ENCODE measurements at regions not wholly inside any gene's neighbourhood (a gene's known extent, or its start where the extent isn't known, plus 50 kb on each side); places are given as distances from the start of the nearest gene placed in this dataset.
"Not testable (repeated sequence)": the region's sequence is repeated elsewhere in the genome, so short reads cannot be mapped to it uniquely, and the experiment has no call there.

DNA sequence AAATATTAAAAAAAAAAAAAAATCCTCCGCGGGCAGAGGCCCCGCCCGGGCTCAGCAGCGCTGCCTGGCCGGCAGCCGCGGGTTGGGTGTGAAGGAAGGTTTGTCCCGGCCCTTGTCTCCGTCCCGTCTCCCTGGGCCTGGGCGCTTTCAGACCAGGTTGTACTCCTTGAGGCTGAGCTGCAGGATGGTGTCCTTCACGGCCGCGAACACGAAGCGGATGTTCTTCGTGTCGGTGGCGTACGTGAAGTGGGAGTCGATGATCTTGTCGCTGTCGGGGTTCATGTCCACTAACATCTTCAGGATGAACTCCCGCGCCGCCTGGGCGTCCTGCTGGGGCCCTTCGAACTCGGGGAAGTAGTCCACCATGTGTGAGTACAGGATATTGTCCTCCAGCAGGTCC, 123.7 kb upstream of the KCTD7 start:
- Histone ChIP-seq H3K4me1 (ENCODE audit: control insufficient read depth, extremely low read depth, insufficient read depth, low read length) (no peaks in the 10 kb centered on the region), H3K27ac (ENCODE audit: control insufficient read depth, insufficient read depth, low read length) (no peak overlapping the region), H3K9me1 (ENCODE audit: control insufficient read depth, extremely low read depth, insufficient read depth, low read length) (no peaks in the 10 kb centered on the region), H4K20me1 (ENCODE audit: control insufficient read depth, extremely low read depth, insufficient read depth, low read length) (no peaks in the 10 kb centered on the region), H3K79me2 (ENCODE audit: control insufficient read depth, insufficient read depth, low read length) (no peaks in the 10 kb centered on the region), H2AFZ (ENCODE audit: control insufficient read depth, low read length) (no peak overlapping the region), H3K4me2 (ENCODE audit: control insufficient read depth, extremely low read depth, insufficient read depth, low read depth, low read length) (no peak overlapping the region), H3K9ac (ENCODE audit: control insufficient read depth, extremely low read depth, insufficient read depth, low read length) (no peak overlapping the region), H3K36me3 (ENCODE audit: control insufficient read depth in 2 of 2, extremely low read depth in 1 of 2, insufficient read depth in 2 of 2, low read length in 2 of 2) (no peaks in the 10 kb centered on the region), H3K27me3 (ENCODE audit: control insufficient read depth, extremely low read depth, insufficient read depth, low read length) (peaks cover 17% of the 10 kb centered on the region), H3K4me3 (ENCODE audit: control insufficient read depth in 2 of 3, extremely low read depth in 1 of 3, insufficient read depth in 2 of 3, low read depth in 1 of 3, low read length in 3 of 3) (no peak overlapping the region), H3K9me3 (ENCODE audit: control insufficient read depth, low read depth, low read length) (no peaks in the 10 kb centered on the region)
- TF ChIP-seq EZH2 (IDR thresholded peaks at IDR 0.05; ENCODE audit: low read length): no peak
- TF ChIP-seq, protein P1, sequence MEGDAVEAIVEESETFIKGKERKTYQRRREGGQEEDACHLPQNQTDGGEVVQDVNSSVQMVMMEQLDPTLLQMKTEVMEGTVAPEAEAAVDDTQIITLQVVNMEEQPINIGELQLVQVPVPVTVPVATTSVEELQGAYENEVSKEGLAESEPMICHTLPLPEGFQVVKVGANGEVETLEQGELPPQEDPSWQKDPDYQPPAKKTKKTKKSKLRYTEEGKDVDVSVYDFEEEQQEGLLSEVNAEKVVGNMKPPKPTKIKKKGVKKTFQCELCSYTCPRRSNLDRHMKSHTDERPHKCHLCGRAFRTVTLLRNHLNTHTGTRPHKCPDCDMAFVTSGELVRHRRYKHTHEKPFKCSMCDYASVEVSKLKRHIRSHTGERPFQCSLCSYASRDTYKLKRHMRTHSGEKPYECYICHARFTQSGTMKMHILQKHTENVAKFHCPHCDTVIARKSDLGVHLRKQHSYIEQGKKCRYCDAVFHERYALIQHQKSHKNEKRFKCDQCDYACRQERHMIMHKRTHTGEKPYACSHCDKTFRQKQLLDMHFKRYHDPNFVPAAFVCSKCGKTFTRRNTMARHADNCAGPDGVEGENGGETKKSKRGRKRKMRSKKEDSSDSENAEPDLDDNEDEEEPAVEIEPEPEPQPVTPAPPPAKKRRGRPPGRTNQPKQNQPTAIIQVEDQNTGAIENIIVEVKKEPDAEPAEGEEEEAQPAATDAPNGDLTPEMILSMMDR (optimal IDR thresholded peaks at IDR 0.05 in 1 of 3, IDR thresholded peaks at IDR 0.05 in 1 of 3, conservative IDR thresholded peaks at IDR 0.05 in 1 of 3; ENCODE audit: extremely low read depth in 1 of 3, insufficient read depth in 2 of 3, low read length in 3 of 3): no peak
- dilution Hi-C loops (cut with MboI; ENCODE audit: extremely low pct_ligation_motif_present, low sequenced_read_pairs): no loop called here
- FAIRE-seq (no peak), DNase-seq (ENCODE audit: low read depth, low spot score) (no peak)

- no peaks in the 10 kb centered on the region for H3K36me3 ChIP-seq (ENCODE audit: control insufficient read depth in 2 of 2, extremely low read depth in 1 of 2, insufficient read depth in 2 of 2, low read length in 2 of 2)
- H3K79me2 ChIP-seq (ENCODE audit: control insufficient read depth, insufficient read depth, low read length): no peaks in the 10 kb centered on the region
- H3K4me1 ChIP-seq (ENCODE audit: control insufficient read depth, extremely low read depth, insufficient read depth, low read length): no peaks in the 10 kb centered on the region
- DNase-seq (ENCODE audit: low read depth, low spot score) (no peak), FAIRE-seq (no peak)
- H2AFZ ChIP-seq (ENCODE audit: control insufficient read depth, low read length): no peak overlapping the region
- no peaks in the 10 kb centered on the region for H4K20me1 ChIP-seq (ENCODE audit: control insufficient read depth, extremely low read depth, insufficient read depth, low read length)
- TF ChIP-seq EZH2 (IDR thresholded peaks at IDR 0.05; ENCODE audit: low read length): peak; percentile 32
- TF ChIP-seq, protein P1 (optimal IDR thresholded peaks at IDR 0.05 in 1 of 3, IDR thresholded peaks at IDR 0.05 in 1 of 3, conservative IDR thresholded peaks at IDR 0.05 in 1 of 3; ENCODE audit: extremely low read depth in 1 of 3, insufficient read depth in 2 of 3, low read length in 3 of 3): no peak
- H3K9me3 ChIP-seq (ENCODE audit: control insufficient read depth, low read depth, low read length): no peaks in the 10 kb centered on the region
- dilution Hi-C loops (cut with MboI; ENCODE audit: extremely low pct_ligation_motif_present, low sequenced_read_pairs): no loop called here
- peaks cover 17% of the 10 kb centered on the region for H3K27me3 ChIP-seq (ENCODE audit: control insufficient read depth, extremely low read depth, insufficient read depth, low read length)
- no peak overlapping the region for H3K4me3 ChIP-seq (ENCODE audit: control insufficient read depth in 2 of 3, extremely low read depth in 1 of 3, insufficient read depth in 2 of 3, low read depth in 1 of 3, low read length in 3 of 3)
- H3K4me2 ChIP-seq (ENCODE audit: control insufficient read depth, extremely low read depth, insufficient read depth, low read depth, low read length): peak overlapping the region; percentile 32
- H3K9ac ChIP-seq (ENCODE audit: control insufficient read depth, extremely low read depth, insufficient read depth, low read length): no peak overlapping the region
- no peaks in the 10 kb centered on the region for H3K9me1 ChIP-seq (ENCODE audit: control insufficient read depth, extremely low read depth, insufficient read depth, low read length)
- H3K27ac ChIP-seq (ENCODE audit: control insufficient read depth, insufficient read depth, low read length): no peak overlapping the region
Observed at GRCh38 chr7:66505531-66506451, 122.9 kb upstream of the KCTD7 start.

GRCh38 chr7:66506703-66507102, 122.0 kb upstream of the KCTD7 start:
- H4K20me1 ChIP-seq (ENCODE audit: control insufficient read depth, extremely low read depth, insufficient read depth, low read length); H3K4me2 ChIP-seq (ENCODE audit: control insufficient read depth, extremely low read depth, insufficient read depth, low read depth, low read length); H3K36me3 ChIP-seq (ENCODE audit: control insufficient read depth in 2 of 2, extremely low read depth in 1 of 2, insufficient read depth in 2 of 2, low read length in 2 of 2); H3K4me1 ChIP-seq (ENCODE audit: control insufficient read depth, extremely low read depth, insufficient read depth, low read length); H2AFZ ChIP-seq (ENCODE audit: control insufficient read depth, low read length); H3K4me3 ChIP-seq (ENCODE audit: control insufficient read depth in 2 of 3, extremely low read depth in 1 of 3, insufficient read depth in 2 of 3, low read depth in 1 of 3, low read length in 3 of 3); H3K9me3 ChIP-seq (ENCODE audit: control insufficient read depth, low read depth, low read length); DNase-seq (ENCODE audit: low read depth, low spot score); H3K79me2 ChIP-seq (ENCODE audit: control insufficient read depth, insufficient read depth, low read length); dilution Hi-C loops (cut with MboI; ENCODE audit: extremely low pct_ligation_motif_present, low sequenced_read_pairs); H3K27ac ChIP-seq (ENCODE audit: control insufficient read depth, insufficient read depth, low read length); FAIRE-seq; H3K9ac ChIP-seq (ENCODE audit: control insufficient read depth, extremely low read depth, insufficient read depth, low read length); H3K9me1 ChIP-seq (ENCODE audit: control insufficient read depth, extremely low read depth, insufficient read depth, low read length): not testable (repeated sequence)
- peaks cover 17% of the 10 kb centered on the region for H3K27me3 ChIP-seq (ENCODE audit: control insufficient read depth, extremely low read depth, insufficient read depth, low read length)
